Epithelial cell of esophagus (primary cell): ENCODE measurements at regions not wholly inside any gene's neighbourhood (a gene's known extent, or its start where the extent isn't known, plus 50 kb on each side); places are given as distances from the start of the nearest gene placed in this dataset.
A peak's percentile ranks its signal among the peaks of the same experiment; 100 is the strongest.

ENCODE experiments used
- DNase-seq: peaks from one replicate; pipeline ENCODE4 v3.0.0; 2010; ENCODE audit warnings: low read depth
- H3K4me3 ChIP-seq: 2 replicates; pipeline ENCODE4 v1.5.1; 2011; ENCODE audit warnings: mild to moderate bottlenecking, low read length, control low read depth
- CTCF ChIP-seq: IDR thresholded peaks from 2 replicates; pipeline ENCODE4 v1.5.1; 2011; ENCODE audit warnings: low read depth, mild to moderate bottlenecking, low read length, control low read depth, inconsistent platforms; ENCODE audit not compliant: insufficient read depth; ENCODE audit errors: missing control alignments

GRCh38 chr20:1777476-1777820 lies 117.8 kb upstream of the SIRPA start:
- DNase-seq = no peak
- no peak overlapping the region for H3K4me3 ChIP-seq
- TF ChIP-seq CTCF = no peak

GRCh38 chr20:1776681-1777475 lies 118.3 kb upstream of the SIRPA start:
- peak; percentile 77 for TF ChIP-seq CTCF
- DNase-seq = peak; percentile 89
- H3K4me3 ChIP-seq = peak overlapping the region; percentile 84

- peak; percentile 62 for DNase-seq
- H3K4me3 ChIP-seq = no peak overlapping the region
- TF ChIP-seq CTCF = no peak
Measured at GRCh38 chr20:1775117-1775516, 117.5 kb upstream of the SIRPG start.

GRCh38 chr20:1774479-1774878 lies 116.9 kb upstream of the SIRPG start:
- no peak for DNase-seq
- no peak overlapping the region for H3K4me3 ChIP-seq
- TF ChIP-seq CTCF = no peak

GRCh38 chr20:1773816-1774215 lies 116.2 kb upstream of the SIRPG start:
- no peak overlapping the region for H3K4me3 ChIP-seq
- no peak for DNase-seq
- no peak for TF ChIP-seq CTCF

GRCh38 chr20:1769491-1769890 lies 111.9 kb upstream of the SIRPG start:
- TF ChIP-seq CTCF = no peak
- no peak overlapping the region for H3K4me3 ChIP-seq
- no peak for DNase-seq

- no peak for TF ChIP-seq CTCF
- DNase-seq = no peak
- no peak overlapping the region for H3K4me3 ChIP-seq
Measured at GRCh38 chr20:1766731-1767130, 109.2 kb upstream of the SIRPG start.
